T-helper 2 cell treated with Interferon-gamma antibody and Interleukin-4, amounts not matched to agents 5 μg/mL and 100 μg/mL, for 36 hours (primary cell): ENCODE measurements at regions not wholly inside any gene's neighbourhood (a gene's known extent, or its start where the extent isn't known, plus 50 kb on each side); places are given as distances from the start of the nearest gene placed in this dataset.
"Not testable (repeated sequence)": the region's sequence is repeated elsewhere in the genome, so short reads cannot be mapped to it uniquely, and the experiment has no call there.

Experiments
- DNase-seq: peaks from one replicate; pipeline ENCODE4 v3.0.0; 2021; ENCODE audit warnings: low spot score
- H3K27ac Mint-ChIP-seq: one replicate; pipeline ENCODE4 v1.8.0; 2021; ENCODE audit warnings: mild to moderate bottlenecking, mixed read lengths
- H3K27me3 Mint-ChIP-seq: one replicate; pipeline ENCODE4 v1.8.0; 2021; ENCODE audit warnings: low read depth, mixed read lengths
- H3K36me3 Mint-ChIP-seq: one replicate; pipeline ENCODE4 v1.8.0; 2021; ENCODE audit warnings: low read depth, mixed read lengths
- H3K4me1 Mint-ChIP-seq: one replicate; pipeline ENCODE4 v1.8.0; 2021; ENCODE audit warnings: low read depth, mixed read lengths
- H3K4me3 Mint-ChIP-seq: one replicate; pipeline ENCODE4 v1.8.0; 2022; ENCODE audit warnings: mild to moderate bottlenecking, moderate library complexity, mixed read lengths
- H3K9me3 Mint-ChIP-seq: one replicate; pipeline ENCODE4 v1.8.0; 2021; ENCODE audit warnings: mixed read lengths

- DNase-seq: no peak
- Mint-ChIP-seq H3K27me3 (no peaks in the 10 kb centered on the region), H3K9me3 (no peaks in the 10 kb centered on the region), H3K36me3 (no peaks in the 10 kb centered on the region), H3K27ac (no peak overlapping the region), H3K4me1 (no peaks in the 10 kb centered on the region), H3K4me3 (no peak overlapping the region)
Observed at GRCh38 chr4:138602664-138603063, 360.5 kb upstream of the SLC7A11 start.

DNA sequence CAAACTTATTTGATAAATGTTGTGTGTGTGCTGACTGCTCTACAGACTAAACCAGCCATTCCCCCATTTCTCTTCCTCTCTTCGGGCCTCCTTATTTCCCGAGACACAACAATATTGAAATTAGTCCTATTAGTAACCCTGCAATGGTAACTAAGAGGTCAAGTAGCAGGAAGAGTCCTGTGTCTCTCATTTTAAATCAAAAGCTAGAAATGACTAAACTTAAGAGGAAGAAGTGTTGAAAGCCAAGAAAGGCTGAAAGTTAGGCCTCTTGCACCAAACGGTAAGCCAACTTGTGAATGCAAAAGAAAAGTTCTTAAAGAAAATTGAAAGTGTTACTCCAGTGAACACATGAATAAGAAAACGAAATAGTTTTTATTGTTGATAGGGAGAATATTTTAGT lies 357.8 kb upstream of the SLC7A11 start:
- H3K4me1 Mint-ChIP-seq: no peaks in the 10 kb centered on the region
- H3K4me3 Mint-ChIP-seq: no peak overlapping the region
- no peaks in the 10 kb centered on the region for H3K27me3 Mint-ChIP-seq
- H3K36me3 Mint-ChIP-seq: no peaks in the 10 kb centered on the region
- DNase-seq: no peak
- no peaks in the 10 kb centered on the region for H3K9me3 Mint-ChIP-seq
- H3K27ac Mint-ChIP-seq: no peak overlapping the region

DNA sequence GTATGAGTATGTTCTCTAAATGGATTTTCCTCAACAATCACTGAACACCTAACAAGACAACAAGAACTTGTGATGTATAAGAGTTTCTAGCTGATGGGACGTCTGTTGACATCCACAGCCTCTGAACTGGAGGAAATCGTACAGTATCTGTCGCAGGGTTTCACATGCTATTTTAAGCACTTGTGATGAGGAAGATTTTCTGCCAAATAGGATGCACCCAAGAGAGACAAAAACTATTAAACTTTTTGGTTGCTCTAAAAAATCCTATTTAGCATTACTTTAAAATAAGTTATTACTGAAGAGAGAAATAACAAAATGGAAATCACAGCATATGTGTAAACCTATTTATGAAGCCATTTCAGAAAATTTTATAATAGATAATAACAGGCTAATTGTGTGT lies 356.1 kb upstream of the SLC7A11 start:
- no peaks in the 10 kb centered on the region for H3K9me3 Mint-ChIP-seq
- H3K4me1 Mint-ChIP-seq: no peaks in the 10 kb centered on the region
- no peak for DNase-seq
- H3K27me3 Mint-ChIP-seq: no peaks in the 10 kb centered on the region
- no peak overlapping the region for H3K27ac Mint-ChIP-seq
- H3K36me3 Mint-ChIP-seq: no peaks in the 10 kb centered on the region
- no peak overlapping the region for H3K4me3 Mint-ChIP-seq

DNA sequence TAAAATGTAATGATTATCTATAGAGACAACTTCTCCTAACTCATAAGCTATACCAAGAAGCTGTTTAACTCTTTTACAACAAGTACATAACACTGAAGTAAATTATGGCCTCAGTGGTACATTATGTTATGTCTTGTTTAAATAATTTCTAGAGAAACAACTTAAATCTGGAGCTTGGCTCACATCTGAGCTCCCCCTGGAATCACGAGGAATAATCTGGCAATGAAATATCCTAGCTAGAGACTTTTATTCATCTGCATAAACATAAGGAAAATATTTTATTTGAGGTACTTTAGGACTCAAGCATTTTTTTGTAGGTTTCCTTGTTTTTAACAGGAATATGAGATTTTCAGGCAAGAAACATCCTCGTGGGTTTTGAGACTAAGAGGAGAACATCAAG lies 354.7 kb upstream of the SLC7A11 start:
- H3K9me3 Mint-ChIP-seq: no peaks in the 10 kb centered on the region
- H3K36me3 Mint-ChIP-seq: no peaks in the 10 kb centered on the region
- H3K27ac Mint-ChIP-seq: no peak overlapping the region
- no peaks in the 10 kb centered on the region for H3K27me3 Mint-ChIP-seq
- H3K4me3 Mint-ChIP-seq: no peak overlapping the region
- DNase-seq: no peak
- H3K4me1 Mint-ChIP-seq: no peaks in the 10 kb centered on the region

GRCh38 chr4:138595731-138596460 lies 353.7 kb upstream of the SLC7A11 start:
- Mint-ChIP-seq H3K4me1 (no peaks in the 10 kb centered on the region), H3K27me3 (no peaks in the 10 kb centered on the region), H3K4me3 (no peak overlapping the region), H3K36me3 (no peaks in the 10 kb centered on the region), H3K27ac (no peak overlapping the region), H3K9me3 (no peaks in the 10 kb centered on the region)
- no peak for DNase-seq

DNA sequence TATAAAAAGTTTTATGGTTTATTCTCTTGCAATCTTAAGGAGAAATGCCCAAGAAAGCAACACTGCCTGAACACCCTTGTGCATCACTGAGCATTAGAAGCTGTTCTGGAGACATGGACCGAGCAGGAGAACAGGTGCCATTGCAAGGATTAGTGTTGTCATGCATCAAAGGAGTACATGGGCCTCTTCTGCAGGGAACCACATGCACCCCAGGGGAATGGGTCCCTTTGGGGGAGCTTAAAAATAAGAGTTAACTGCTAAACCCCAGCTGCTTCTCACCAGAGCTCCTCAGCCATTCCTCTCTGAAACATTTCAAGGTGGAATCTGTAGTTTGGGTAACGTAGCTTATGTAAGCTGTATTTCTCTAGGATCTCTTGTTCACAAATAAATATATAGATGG lies 353.0 kb upstream of the SLC7A11 start:
- Mint-ChIP-seq H3K27me3 (no peaks in the 10 kb centered on the region), H3K36me3 (no peaks in the 10 kb centered on the region), H3K9me3 (no peaks in the 10 kb centered on the region), H3K4me3 (no peak overlapping the region), H3K27ac (no peak overlapping the region), H3K4me1 (no peaks in the 10 kb centered on the region)
- DNase-seq: no peak

- Mint-ChIP-seq H3K4me1 (no peaks in the 10 kb centered on the region), H3K27ac (no peak overlapping the region), H3K27me3 (no peaks in the 10 kb centered on the region), H3K9me3 (no peaks in the 10 kb centered on the region), H3K36me3 (no peaks in the 10 kb centered on the region), H3K4me3 (no peak overlapping the region)
- no peak for DNase-seq
Observed at GRCh38 chr4:138592796-138593195, 350.6 kb upstream of the SLC7A11 start.

DNA sequence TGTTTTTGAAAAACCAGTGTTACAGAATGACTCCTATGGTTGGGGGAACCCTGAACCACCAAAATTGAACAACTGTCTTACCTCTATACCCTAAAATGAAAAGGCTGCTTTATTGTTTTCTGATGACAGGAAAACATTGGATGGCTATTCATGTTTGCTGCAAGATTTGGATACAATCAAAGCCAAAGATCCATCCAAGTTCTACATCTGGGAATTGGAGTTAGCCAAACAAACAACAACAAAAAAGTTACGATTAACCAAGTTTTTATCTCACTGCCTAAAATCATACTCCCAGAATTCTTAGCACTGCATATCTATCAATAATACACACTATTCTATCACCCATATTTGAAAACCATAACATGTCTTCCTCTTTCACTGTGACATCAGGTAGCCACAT lies 349.7 kb upstream of the SLC7A11 start:
- DNase-seq: no peak
- no peak overlapping the region for H3K4me3 Mint-ChIP-seq
- no peak overlapping the region for H3K27ac Mint-ChIP-seq
- H3K4me1 Mint-ChIP-seq: no peaks in the 10 kb centered on the region
- no peaks in the 10 kb centered on the region for H3K36me3 Mint-ChIP-seq
- H3K27me3 Mint-ChIP-seq: no peaks in the 10 kb centered on the region
- H3K9me3 Mint-ChIP-seq: no peaks in the 10 kb centered on the region

DNA sequence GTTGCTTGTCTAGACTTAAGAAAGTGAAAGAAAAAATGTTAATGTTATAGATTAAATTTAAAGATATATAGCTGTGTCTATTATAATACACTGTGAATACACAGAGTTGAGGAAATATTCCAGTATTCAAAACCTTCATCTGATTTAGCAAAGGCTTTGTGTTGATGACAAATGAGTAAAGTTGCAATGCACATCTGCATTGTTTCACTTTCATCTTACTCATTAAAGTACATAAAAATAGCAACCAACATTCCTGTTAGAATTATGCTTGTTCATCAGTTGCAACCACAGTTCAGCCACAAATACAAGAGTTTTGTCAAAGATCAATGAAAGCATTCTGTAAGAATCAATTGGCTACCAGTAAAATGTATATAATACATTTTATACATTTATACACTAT lies 346.4 kb upstream of the SLC7A11 start:
- Mint-ChIP-seq H3K27ac (no peak overlapping the region), H3K4me3 (no peak overlapping the region), H3K4me1 (no peaks in the 10 kb centered on the region), H3K9me3 (no peaks in the 10 kb centered on the region), H3K36me3 (no peaks in the 10 kb centered on the region), H3K27me3 (no peaks in the 10 kb centered on the region)
- DNase-seq: no peak

- no peaks in the 10 kb centered on the region for H3K4me1 Mint-ChIP-seq
- DNase-seq: no peak
Observed at GRCh38 chr4:138579146-138579545, 337.0 kb upstream of the SLC7A11 start.

DNA sequence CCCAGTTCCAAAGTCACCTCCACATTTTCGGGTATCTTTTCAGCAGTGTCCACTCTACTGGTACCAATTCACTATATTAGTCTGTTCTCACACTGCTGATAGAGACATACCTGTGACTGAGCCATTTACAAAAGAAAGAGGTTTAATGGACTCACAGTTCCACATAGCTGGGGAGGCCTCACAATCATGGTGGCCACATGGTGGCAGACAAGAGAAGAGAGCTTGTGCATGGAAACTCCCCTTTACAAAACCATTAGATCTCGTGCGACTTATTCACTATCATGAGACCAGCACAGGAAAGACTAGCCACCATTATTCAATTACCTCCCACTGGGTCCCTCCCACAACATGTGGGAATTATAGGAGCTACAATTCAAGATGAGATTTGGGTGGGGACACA lies 335.7 kb upstream of the SLC7A11 start:
- H3K4me1 Mint-ChIP-seq, H3K4me3 Mint-ChIP-seq, H3K27ac Mint-ChIP-seq, H3K36me3 Mint-ChIP-seq, H3K27me3 Mint-ChIP-seq, DNase-seq: not testable (repeated sequence)
- peaks cover 29% of the 10 kb centered on the region for H3K9me3 Mint-ChIP-seq

More at GRCh38 chr4:138579146-138579545, 337.0 kb upstream of the SLC7A11 start:
- H3K27ac Mint-ChIP-seq: no peak overlapping the region
- H3K4me3 Mint-ChIP-seq: no peak overlapping the region
- peaks cover 29% of the 10 kb centered on the region for H3K9me3 Mint-ChIP-seq
- H3K27me3 Mint-ChIP-seq: no peaks in the 10 kb centered on the region
- no peaks in the 10 kb centered on the region for H3K36me3 Mint-ChIP-seq

GRCh38 chr4:138577145-138577544 lies 335.0 kb upstream of the SLC7A11 start:
- no peak for DNase-seq
- Mint-ChIP-seq H3K27ac (no peak overlapping the region), H3K9me3 (peaks cover 29% of the 10 kb centered on the region), H3K36me3 (no peaks in the 10 kb centered on the region), H3K4me3 (no peak overlapping the region), H3K27me3 (no peaks in the 10 kb centered on the region), H3K4me1 (no peaks in the 10 kb centered on the region)

DNA sequence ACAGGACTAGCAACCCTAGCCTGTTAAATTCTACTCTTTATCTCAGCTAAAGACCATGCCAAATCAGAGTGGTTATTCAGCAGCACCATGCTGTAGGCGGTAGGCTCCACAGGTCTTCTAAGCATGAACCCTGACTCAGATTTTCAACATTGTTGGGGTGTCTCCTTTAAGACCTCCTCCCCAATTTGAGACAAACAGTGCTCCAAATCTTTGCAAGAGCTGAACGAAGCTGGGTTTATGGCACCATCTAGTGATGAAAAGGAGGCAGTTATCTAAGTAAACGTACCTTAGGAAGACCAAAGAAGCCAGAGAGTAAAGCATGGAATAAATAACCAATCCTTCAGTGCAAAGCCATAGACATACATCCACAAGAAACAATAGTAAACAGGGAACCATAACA lies 334.5 kb upstream of the SLC7A11 start:
- Mint-ChIP-seq H3K9me3 (peaks cover 29% of the 10 kb centered on the region), H3K36me3 (no peaks in the 10 kb centered on the region), H3K4me1 (no peaks in the 10 kb centered on the region), H3K27ac (no peak overlapping the region), H3K27me3 (no peaks in the 10 kb centered on the region), H3K4me3 (no peak overlapping the region)
- DNase-seq: no peak

DNA sequence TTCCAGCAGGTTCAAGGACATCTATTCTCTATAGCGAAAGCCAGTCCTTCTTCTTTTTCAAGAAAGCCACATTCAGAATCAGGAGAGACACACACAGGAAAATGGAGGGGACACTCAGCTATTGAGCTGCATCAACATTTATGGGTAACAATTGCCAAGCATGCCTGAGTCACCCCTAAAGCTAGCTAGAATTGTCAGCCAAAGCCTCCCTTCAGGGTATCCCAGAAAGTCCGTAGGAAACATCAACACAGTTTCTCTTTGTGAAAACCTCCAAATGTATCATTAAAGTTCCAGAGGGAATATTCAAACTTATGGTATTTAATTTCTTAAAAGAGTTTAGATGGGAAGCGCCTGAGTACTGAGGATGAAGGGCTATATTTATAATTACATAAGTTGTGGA lies 331.1 kb upstream of the SLC7A11 start:
- no peak for DNase-seq
- Mint-ChIP-seq H3K9me3 (peaks cover 17% of the 10 kb centered on the region), H3K27me3 (no peaks in the 10 kb centered on the region), H3K4me1 (no peaks in the 10 kb centered on the region), H3K4me3 (no peak overlapping the region), H3K27ac (no peak overlapping the region), H3K36me3 (no peaks in the 10 kb centered on the region)

DNA sequence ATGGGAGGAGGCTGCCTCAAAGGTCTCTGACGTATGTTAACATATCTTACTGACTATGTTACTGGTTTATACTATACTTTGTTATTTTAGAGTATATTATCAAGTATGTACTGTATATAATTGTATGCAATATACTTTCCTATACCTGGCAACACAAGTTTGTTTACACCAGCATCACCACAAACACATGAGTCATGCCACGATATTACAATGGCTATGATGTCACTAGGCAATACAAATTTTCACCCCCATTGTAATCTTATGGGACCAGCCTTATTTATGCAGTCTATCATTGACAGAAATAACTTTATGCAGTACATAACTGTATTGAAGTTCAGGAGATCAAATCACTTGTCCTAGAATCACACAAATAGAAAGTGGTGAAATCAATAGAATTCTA lies 329.9 kb upstream of the SLC7A11 start:
- Mint-ChIP-seq H3K4me3 (no peak overlapping the region), H3K4me1 (no peaks in the 10 kb centered on the region), H3K27ac (no peak overlapping the region), H3K27me3 (no peaks in the 10 kb centered on the region), H3K36me3 (no peaks in the 10 kb centered on the region), H3K9me3 (peaks cover 6% of the 10 kb centered on the region)
- DNase-seq: no peak
